GM12878 (cell line): ENCODE measurements at regions not wholly inside any gene's neighbourhood (a gene's known extent, or its start where the extent isn't known, plus 50 kb on each side); places are given as distances from the start of the nearest gene placed in this dataset.

ENCODE experiments used
- ATAC-seq: fragments of 200-7000 bp; cut with Tn5 transposase; 3 replicates; pipeline ENCODE4 v1.9.1; 2020; ENCODE audit warnings: mild to moderate bottlenecking, moderate library complexity
- BruUV-seq: library from RNA; stranded (reverse); fragments of 400-500 nt; replicated peaks from 2 replicates; lab custom pipeline; 2021; lab: Mats Ljungman, UMichigan
- CTCF ChIA-PET: fragments of 300-600 bp; sonication (Branson Sonifier 250); formaldehyde crosslinking; extraction: SDS; loops from one replicate; lab custom pipeline; 2021; ENCODE audit warnings: inconsistent platforms; lab: Yijun Ruan, JAX
- POLR2A ChIA-PET: fragments of 350-600 bp; formaldehyde crosslinking; extraction: SDS; loops from one replicate; lab custom pipeline; 2021; ENCODE audit warnings: inconsistent platforms; lab: Charles Lee
- RAD21 ChIA-PET: fragments of 300-600 bp; sonication (Branson Sonifier 250); formaldehyde crosslinking; loops from one replicate; lab custom pipeline; 2023; ENCODE audit warnings: antibody characterized with exemption; ENCODE audit not compliant: unreplicated experiment; lab: Charles Lee
- SMC1A ChIA-PET: fragments of 300-600 bp; sonication (Branson Sonifier 250); formaldehyde crosslinking; loops from one replicate; lab custom pipeline; 2023; ENCODE audit not compliant: unreplicated experiment, uncharacterized antibody; lab: Charles Lee
- DNase-seq: peaks from one replicate; pipeline ENCODE4 v3.0.0-alpha.2; 2011; ENCODE audit warnings: low read depth, low spot score
- FAIRE-seq: peaks from 3 replicates; lab custom pipeline; 2011; peaks lifted over from hg19 to GRCh38; lab: Jason Lieb, UNC
- H2AFZ ChIP-seq: 2 replicates; pipeline ENCODE4 v1.6.0; 2011; ENCODE audit warnings: low read depth, low read length, control low read depth; ENCODE audit not compliant: control insufficient read depth
- H3K27ac ChIP-seq: 2 replicates; pipeline ENCODE4 v1.5.1; 2011; ENCODE audit warnings: control low read depth; ENCODE audit not compliant: control insufficient read depth, insufficient read depth
- H3K27me3 ChIP-seq, 2 experiments: replicated peaks in 1 of 2; 2 replicates each; pipeline versions ENCODE4 v1.6.0 to v1.6.1; 2011; ENCODE audit warnings: low read length in 1 of 2; ENCODE audit not compliant: control insufficient read depth in 2 of 2, insufficient read depth in 2 of 2
- H3K36me3 ChIP-seq, 2 experiments: 2 replicates each; pipeline ENCODE4 v1.5.1; 2011; ENCODE audit warnings: low read length in 1 of 2; ENCODE audit not compliant: control insufficient read depth in 2 of 2, insufficient read depth in 2 of 2
- H3K4me1 ChIP-seq: 2 replicates; pipeline ENCODE4 v1.6.1; 2011; ENCODE audit warnings: mild to moderate bottlenecking, low read length, moderate library complexity, mixed read lengths; ENCODE audit not compliant: control insufficient read depth, insufficient read depth
- H3K4me2 ChIP-seq: 2 replicates; pipeline ENCODE4 v1.6.0; 2011; ENCODE audit warnings: control low read depth; ENCODE audit not compliant: control insufficient read depth, insufficient read depth
- H3K4me3 ChIP-seq: fragments of 200-600 bp; sonication (generic); 2 replicates; pipeline ENCODE4 v1.5.1; 2016
- H3K79me2 ChIP-seq: 2 replicates; pipeline ENCODE4 v1.6.0; 2011; ENCODE audit warnings: low read length; ENCODE audit not compliant: control insufficient read depth, insufficient read depth
- H3K9ac ChIP-seq: 2 replicates; pipeline ENCODE4 v1.8.0; 2011; ENCODE audit warnings: low read length, control low read depth, mixed read lengths; ENCODE audit not compliant: control insufficient read depth, insufficient read depth
- H3K9me3 ChIP-seq: replicated peaks from 3 replicates; pipeline ENCODE4 v1.5.1; 2011; ENCODE audit warnings: mild to moderate bottlenecking, low read length; ENCODE audit not compliant: control insufficient read depth, insufficient read depth
- H4K20me1 ChIP-seq: 2 replicates; pipeline ENCODE4 v1.6.0; 2011; ENCODE audit not compliant: control insufficient read depth, insufficient read depth
- BACH1 ChIP-seq: fragments of 450-650 bp; IDR thresholded peaks from 2 replicates; pipeline ENCODE4 v1.6.1; 2017; ENCODE audit warnings: mild to moderate bottlenecking, borderline replicate concordance
- CHD1 ChIP-seq: IDR thresholded peaks from 2 replicates; pipeline ENCODE4 v1.6.1; 2012; ENCODE audit warnings: low read depth, low read length, improper control_type of control experiment
- CHD2 ChIP-seq: IDR thresholded peaks from 2 replicates; pipeline ENCODE4 v1.6.1; 2011; ENCODE audit warnings: low read depth, low read length, improper control_type of control experiment, borderline replicate concordance
- CHD4 ChIP-seq: fragments of 200-600 bp; sonication (generic); IDR thresholded peaks from 2 replicates; pipeline ENCODE4 v1.6.1; 2016; ENCODE audit warnings: mild to moderate bottlenecking
- EED ChIP-seq: sonication (generic); IDR thresholded peaks from 2 replicates; pipeline ENCODE4 v1.6.1; 2016; ENCODE audit warnings: antibody characterized with exemption, low read depth
- FOXK2 ChIP-seq: fragments of 450-650 bp; IDR thresholded peaks from 2 replicates; pipeline ENCODE4 v1.6.1; 2017; ENCODE audit warnings: mild to moderate bottlenecking, moderate library complexity
- GATAD2B ChIP-seq: fragments of 450-650 bp; conservative IDR thresholded peaks from 2 replicates; pipeline ENCODE4 v1.6.1; 2017; ENCODE audit warnings: low read depth, mild to moderate bottlenecking, moderate library complexity
- JUNB ChIP-seq: IDR thresholded peaks from 2 replicates; pipeline ENCODE4 v1.6.1; 2016; ENCODE audit warnings: antibody characterized with exemption, mild to moderate bottlenecking
- JUND ChIP-seq: IDR thresholded peaks from 2 replicates; pipeline ENCODE4 v1.6.1; 2012; ENCODE audit warnings: low read depth, mild to moderate bottlenecking, low read length, improper control_type of control experiment, moderate library complexity
- MXI1 ChIP-seq: fragments of 150-350 bp; IDR thresholded peaks from 2 replicates; pipeline ENCODE4 v1.6.1; 2011; ENCODE audit warnings: low read depth, mild to moderate bottlenecking, inconsistent platforms, low read length, improper control_type of control experiment
- NFYB ChIP-seq: IDR thresholded peaks from 2 replicates; pipeline ENCODE4 v1.6.1; 2011; ENCODE audit warnings: low read depth, mild to moderate bottlenecking, low read length, improper control_type of control experiment, moderate library complexity; ENCODE audit not compliant: insufficient read depth
- SIN3A ChIP-seq: IDR thresholded peaks from 2 replicates; pipeline ENCODE4 v1.6.1; 2012; ENCODE audit warnings: low read depth, low read length, improper control_type of control experiment
- SMAD1 ChIP-seq: fragments of 450-650 bp; IDR thresholded peaks from 2 replicates; pipeline ENCODE4 v1.6.1; 2018; ENCODE audit warnings: mild to moderate bottlenecking, low read depth; ENCODE audit not compliant: partially characterized antibody
- SPI1 ChIP-seq: IDR thresholded peaks from 2 replicates; pipeline ENCODE4 v1.6.1; 2011; ENCODE audit warnings: low read depth, mild to moderate bottlenecking, low read length, moderate library complexity, borderline replicate concordance; ENCODE audit not compliant: insufficient read depth
- STAT3 ChIP-seq: IDR thresholded peaks from 2 replicates; pipeline ENCODE4 v1.6.1; 2011; ENCODE audit warnings: low read depth, low read length, improper control_type of control experiment
- ZNF217 ChIP-seq: fragments of 450-650 bp; IDR thresholded peaks from 2 replicates; pipeline ENCODE4 v1.6.1; 2017; ENCODE audit warnings: antibody characterized with exemption, mild to moderate bottlenecking
- WGBS: methylation state at CpG from one replicate; pipeline ENCODE4 v1.1.6; 2016; ENCODE audit warnings: low lambda C conversion rate; ENCODE audit not compliant: insufficient replicate concordance, insufficient coverage; ENCODE audit errors: missing lambda C conversion rate; 5-methylcytosine and 5-hydroxymethylcytosine counted together
- in situ Hi-C: fragments of 300-500 bp; cut with MboI; formaldehyde crosslinking; loops from 9 replicates; pipeline ENCODE4 v1.14.3; 2018; ENCODE audit warnings: mixed read lengths
- intact Hi-C: fragments of 100-400 bp; cut with micrococcal nuclease; formaldehyde crosslinking; loops from one replicate; pipeline ENCODE4 v1.14.2; 2022; ENCODE audit not compliant: unreplicated experiment
- TF ChIP-seq, protein P1 (sequence below): IDR thresholded peaks from 2 replicates; pipeline ENCODE4 v1.6.1; 2012; ENCODE audit warnings: improper control_type of control experiment, low read depth, low read length; ENCODE audit not compliant: insufficient replicate concordance

DNA sequence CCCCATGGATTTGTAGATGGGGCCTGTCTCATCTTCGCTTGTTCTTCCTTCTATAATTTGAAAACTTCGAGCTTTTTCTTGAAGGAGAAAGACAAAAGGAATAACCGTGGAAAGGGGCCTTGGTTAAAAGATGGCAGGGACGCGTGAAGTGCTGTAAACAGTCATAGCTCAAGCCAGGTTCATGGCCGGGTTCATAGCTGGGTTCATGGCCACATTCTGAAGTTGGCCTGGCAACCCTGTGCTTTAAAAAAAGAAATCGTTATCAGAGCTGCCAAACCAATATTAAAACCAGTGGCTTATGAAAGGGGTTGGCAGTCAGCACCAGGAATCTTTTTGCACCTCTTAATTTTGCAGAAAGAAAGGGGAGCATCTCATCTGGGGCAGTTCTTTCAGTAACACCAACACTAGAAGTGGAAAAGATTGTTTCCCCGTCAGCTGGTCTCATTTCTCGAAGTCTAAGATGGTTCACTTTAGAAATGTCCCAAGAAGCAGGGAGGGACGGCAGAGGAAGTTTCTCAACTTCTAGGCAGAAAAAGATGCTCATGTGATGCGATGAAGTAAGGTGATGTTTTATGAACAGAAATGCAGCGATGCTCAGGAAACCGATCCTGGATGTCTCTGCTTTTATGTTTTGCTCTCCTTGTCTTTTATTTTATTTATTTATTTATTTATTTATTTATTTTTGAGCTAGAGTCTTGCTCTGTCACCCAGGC, 193.1 kb upstream of the TBX3 start:
- intact Hi-C loops = no loop called here
- H4K20me1 ChIP-seq = no peaks in the 10 kb centered on the region
- no peak for DNase-seq
- ChIA-PET POLR2A (no interaction called here), RAD21 (no interaction called here), SMC1A (no interaction called here), CTCF (no interaction called here)
- WGBS = 16% methylated on average over 13 of the region's 13 CpGs
- no peaks in the 10 kb centered on the region for H3K36me3 ChIP-seq
- no peak for ATAC-seq
- H3K9ac ChIP-seq = no peak overlapping the region
- no peak overlapping the region for H2AFZ ChIP-seq
- no peaks in the 10 kb centered on the region for H3K4me1 ChIP-seq
- no peak for FAIRE-seq
- no peaks in the 10 kb centered on the region for H3K27me3 ChIP-seq
- no peaks in the 10 kb centered on the region for H3K9me3 ChIP-seq
- H3K4me2 ChIP-seq = no peak overlapping the region
- in situ Hi-C loops = no loop called here
- BruUV-seq = no TSS peak
- no peak overlapping the region for H3K27ac ChIP-seq
- H3K4me3 ChIP-seq = no peak overlapping the region
- H3K79me2 ChIP-seq = no peaks in the 10 kb centered on the region
- no peak for TF ChIP-seq JUND
- no peak for TF ChIP-seq CHD2
- no peak for TF ChIP-seq NFYB
- TF ChIP-seq SPI1 = no peak
- no peak for TF ChIP-seq SIN3A
- TF ChIP-seq, protein P1, sequence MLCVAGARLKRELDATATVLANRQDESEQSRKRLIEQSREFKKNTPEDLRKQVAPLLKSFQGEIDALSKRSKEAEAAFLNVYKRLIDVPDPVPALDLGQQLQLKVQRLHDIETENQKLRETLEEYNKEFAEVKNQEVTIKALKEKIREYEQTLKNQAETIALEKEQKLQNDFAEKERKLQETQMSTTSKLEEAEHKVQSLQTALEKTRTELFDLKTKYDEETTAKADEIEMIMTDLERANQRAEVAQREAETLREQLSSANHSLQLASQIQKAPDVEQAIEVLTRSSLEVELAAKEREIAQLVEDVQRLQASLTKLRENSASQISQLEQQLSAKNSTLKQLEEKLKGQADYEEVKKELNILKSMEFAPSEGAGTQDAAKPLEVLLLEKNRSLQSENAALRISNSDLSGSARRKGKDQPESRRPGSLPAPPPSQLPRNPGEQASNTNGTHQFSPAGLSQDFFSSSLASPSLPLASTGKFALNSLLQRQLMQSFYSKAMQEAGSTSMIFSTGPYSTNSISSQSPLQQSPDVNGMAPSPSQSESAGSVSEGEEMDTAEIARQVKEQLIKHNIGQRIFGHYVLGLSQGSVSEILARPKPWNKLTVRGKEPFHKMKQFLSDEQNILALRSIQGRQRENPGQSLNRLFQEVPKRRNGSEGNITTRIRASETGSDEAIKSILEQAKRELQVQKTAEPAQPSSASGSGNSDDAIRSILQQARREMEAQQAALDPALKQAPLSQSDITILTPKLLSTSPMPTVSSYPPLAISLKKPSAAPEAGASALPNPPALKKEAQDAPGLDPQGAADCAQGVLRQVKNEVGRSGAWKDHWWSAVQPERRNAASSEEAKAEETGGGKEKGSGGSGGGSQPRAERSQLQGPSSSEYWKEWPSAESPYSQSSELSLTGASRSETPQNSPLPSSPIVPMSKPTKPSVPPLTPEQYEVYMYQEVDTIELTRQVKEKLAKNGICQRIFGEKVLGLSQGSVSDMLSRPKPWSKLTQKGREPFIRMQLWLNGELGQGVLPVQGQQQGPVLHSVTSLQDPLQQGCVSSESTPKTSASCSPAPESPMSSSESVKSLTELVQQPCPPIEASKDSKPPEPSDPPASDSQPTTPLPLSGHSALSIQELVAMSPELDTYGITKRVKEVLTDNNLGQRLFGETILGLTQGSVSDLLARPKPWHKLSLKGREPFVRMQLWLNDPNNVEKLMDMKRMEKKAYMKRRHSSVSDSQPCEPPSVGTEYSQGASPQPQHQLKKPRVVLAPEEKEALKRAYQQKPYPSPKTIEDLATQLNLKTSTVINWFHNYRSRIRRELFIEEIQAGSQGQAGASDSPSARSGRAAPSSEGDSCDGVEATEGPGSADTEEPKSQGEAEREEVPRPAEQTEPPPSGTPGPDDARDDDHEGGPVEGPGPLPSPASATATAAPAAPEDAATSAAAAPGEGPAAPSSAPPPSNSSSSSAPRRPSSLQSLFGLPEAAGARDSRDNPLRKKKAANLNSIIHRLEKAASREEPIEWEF = no peak
- TF ChIP-seq CHD1 = no peak
- no peak for TF ChIP-seq SMAD1
- TF ChIP-seq FOXK2 = no peak
- TF ChIP-seq STAT3 = no peak
- no peak for TF ChIP-seq ZNF217
- no peak for TF ChIP-seq GATAD2B
- TF ChIP-seq CHD4 = no peak
- no peak for TF ChIP-seq EED
- no peak for TF ChIP-seq MXI1
- TF ChIP-seq BACH1 = no peak
- no peak for TF ChIP-seq JUNB
